Right kidney (tissue), 1 donor: ENCODE measurements at regions not wholly inside any gene's neighbourhood (a gene's known extent, or its start where the extent isn't known, plus 50 kb on each side); places are given as distances from the start of the nearest gene placed in this dataset.
"Not testable (repeated sequence)": the region's sequence is repeated elsewhere in the genome, so short reads cannot be mapped to it uniquely, and the experiment has no call there.

Experiments used
- DNase-seq: peaks from one replicate; pipeline ENCODE4 v3.0.0-alpha.2; 2016

GRCh38 chr3:109656225-109656624 lies 318.9 kb upstream of the DPPA4 start:
- DNase-seq = no peak

- DNase-seq = no peak
Observed at GRCh38 chr3:109678600-109678999, 341.3 kb upstream of the DPPA4 start.

GRCh38 chr3:109679664-109680063 lies 342.3 kb upstream of the DPPA4 start:
- DNase-seq = no peak

DNA sequence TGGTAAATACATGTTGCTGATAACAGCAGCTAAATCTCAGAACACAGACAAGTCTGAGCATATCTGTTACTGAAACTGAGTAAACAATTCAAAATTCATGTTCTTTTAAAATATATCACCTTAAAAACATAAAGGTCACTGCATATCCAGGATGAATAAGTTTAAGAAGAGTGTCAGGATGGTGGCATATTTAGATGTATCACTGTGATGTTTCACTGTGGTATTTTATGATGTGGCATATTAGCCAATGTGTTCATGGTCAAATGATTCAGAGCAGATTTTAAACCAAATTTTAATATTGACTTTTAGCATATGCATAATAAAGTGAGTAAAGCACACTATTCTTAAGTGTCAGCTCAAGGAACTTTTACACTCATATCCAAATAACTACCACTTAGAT lies 346.4 kb upstream of the DPPA4 start:
- DNase-seq = no peak

DNA sequence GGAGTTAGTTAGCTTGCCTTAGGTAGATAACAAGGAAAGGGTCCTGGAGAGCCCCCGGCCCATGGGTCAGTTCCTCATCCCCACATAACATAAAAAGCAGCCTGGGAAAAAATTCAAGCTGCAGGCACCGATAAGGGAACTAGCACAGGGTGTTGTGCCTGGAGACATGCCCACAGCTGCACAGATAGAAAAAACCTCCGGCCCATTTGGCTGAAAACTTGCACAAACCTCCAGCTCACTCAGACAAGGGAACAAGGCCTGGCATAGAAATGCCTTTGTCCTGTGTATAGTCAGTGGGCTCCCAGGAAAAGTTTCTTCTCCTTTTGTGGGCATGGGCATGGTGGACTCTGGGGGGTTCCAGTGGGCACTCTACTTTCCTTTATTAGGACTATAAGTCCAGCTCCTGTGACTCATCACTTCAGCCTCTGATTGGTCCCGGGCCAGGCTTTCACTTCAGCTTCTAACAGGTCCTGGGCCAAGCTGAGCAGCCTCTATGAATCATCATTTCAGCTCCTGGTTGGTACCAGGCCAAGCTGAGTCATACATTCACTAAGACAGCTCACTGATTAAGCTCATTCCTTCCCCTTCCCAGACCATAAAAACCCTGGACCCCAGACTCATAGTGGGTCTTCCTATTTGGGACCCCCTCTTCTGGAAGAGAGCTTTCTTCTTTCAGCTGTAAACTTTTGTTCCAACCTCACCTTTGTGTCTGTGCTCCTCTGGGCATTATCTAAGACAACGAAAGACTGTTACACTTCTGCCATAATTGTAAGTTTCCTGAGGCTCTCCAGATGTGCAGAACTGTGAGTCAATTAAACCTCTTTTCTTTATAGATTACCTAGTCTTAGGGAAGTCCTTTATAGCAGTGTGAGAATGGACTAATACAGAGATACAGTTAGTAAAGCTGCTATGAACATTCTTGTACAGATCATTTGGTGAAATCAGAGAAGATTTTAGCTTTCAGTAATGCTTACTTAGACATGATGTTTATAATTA lies 348.0 kb upstream of the DPPA4 start:
- DNase-seq = no peak

- no peak for DNase-seq
Observed at GRCh38 chr3:109687626-109688025, 350.3 kb upstream of the DPPA4 start.

- DNase-seq = no peak
Observed at GRCh38 chr3:109696932-109697331, 359.6 kb upstream of the DPPA4 start.

- DNase-seq = no peak
Observed at GRCh38 chr3:109702252-109702651, 364.9 kb upstream of the DPPA4 start.

GRCh38 chr3:109702976-109703375 lies 365.6 kb upstream of the DPPA4 start:
- DNase-seq = no peak

- not testable (repeated sequence) for DNase-seq
Observed at GRCh38 chr3:109705133-109705532, 367.8 kb upstream of the DPPA4 start.

DNA sequence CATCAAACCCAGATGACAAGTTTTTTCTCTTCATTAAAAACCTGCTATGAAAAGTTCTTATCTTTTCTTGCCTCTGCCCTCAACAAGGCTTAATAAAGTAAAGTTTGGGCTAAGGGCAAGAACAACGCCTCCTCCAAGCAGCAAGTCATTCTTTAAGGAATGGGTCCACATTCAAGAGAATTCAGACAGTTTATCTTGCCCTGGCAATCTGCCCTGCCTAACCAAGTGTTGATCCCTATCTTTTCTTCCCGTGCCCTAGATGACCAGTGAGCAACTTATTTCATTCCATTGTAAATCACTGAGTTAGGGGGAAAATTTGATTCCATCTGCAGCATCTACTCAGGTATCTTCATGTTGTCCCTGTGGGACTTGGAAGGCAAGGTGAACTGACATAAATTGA lies 370.3 kb upstream of the DPPA4 start:
- DNase-seq = no peak

GRCh38 chr3:109713288-109713687 lies 375.9 kb upstream of the DPPA4 start:
- DNase-seq = no peak

DNA sequence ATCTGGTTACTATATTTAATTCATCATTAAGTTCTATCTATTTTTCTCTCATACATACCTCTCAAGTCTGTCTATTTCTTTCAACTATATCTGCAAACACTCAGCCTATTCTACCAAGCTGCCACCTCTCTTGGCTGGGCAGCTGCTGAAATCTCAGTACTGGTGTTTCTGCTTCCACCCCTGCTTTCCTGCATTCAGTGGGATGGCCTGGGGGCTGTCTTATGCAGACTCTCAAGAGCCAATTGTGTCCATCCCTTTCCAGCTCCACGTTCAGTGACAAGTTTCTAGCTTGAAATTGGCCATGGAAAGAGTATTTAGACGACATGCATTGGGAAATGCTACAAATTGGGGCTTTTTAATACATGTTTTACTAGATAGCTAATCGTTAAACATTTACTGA lies 378.4 kb upstream of the DPPA4 start:
- DNase-seq = no peak

DNA sequence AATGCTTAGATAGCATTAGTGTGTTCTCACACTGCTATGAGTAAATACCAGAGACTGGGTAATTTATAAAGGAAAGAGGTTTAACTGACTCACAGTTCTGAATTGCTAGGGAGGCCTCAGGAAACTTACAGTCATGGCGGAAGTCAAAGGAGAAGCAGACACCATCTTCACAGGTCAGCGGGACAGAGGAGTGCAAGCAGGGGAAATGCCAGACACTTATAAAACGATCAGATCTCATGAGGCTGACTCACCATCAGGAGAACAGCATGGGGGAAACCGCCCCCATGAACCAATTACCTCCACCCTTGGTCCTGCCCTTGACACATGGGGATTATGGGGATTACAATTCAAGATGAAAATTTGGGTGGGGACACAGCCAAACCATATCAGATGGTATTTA lies 381.5 kb upstream of the DPPA4 start:
- no peak for DNase-seq

DNA sequence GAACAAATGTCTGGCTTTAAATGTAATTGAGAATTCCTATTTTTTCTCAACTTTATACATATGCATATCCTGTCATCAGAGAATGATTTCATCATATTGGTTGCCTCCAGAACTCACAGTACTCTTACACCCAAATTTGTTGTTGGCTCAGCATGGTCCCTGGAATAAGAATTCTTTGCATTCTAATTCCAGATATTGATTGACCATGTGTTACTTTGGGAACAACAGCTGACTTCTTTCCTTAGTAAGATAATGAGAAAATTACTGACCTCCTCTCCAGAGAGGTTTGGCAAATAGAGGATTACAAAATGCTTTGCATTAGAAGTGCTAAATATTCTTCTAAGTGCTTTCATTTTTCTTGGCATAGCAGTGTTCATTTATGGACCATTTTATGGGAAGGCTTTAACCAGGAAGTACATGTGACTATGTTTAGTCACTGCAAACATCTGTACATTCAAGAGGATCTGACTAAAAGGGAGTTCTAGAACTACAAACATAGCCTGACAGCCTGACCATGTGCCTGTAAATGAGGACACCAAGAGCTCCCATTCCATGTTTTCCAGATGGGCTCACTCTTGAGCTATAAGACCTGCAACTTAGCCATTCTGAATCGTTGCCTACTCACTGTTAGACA lies 391.6 kb upstream of the DPPA4 start:
- no peak for DNase-seq

DNA sequence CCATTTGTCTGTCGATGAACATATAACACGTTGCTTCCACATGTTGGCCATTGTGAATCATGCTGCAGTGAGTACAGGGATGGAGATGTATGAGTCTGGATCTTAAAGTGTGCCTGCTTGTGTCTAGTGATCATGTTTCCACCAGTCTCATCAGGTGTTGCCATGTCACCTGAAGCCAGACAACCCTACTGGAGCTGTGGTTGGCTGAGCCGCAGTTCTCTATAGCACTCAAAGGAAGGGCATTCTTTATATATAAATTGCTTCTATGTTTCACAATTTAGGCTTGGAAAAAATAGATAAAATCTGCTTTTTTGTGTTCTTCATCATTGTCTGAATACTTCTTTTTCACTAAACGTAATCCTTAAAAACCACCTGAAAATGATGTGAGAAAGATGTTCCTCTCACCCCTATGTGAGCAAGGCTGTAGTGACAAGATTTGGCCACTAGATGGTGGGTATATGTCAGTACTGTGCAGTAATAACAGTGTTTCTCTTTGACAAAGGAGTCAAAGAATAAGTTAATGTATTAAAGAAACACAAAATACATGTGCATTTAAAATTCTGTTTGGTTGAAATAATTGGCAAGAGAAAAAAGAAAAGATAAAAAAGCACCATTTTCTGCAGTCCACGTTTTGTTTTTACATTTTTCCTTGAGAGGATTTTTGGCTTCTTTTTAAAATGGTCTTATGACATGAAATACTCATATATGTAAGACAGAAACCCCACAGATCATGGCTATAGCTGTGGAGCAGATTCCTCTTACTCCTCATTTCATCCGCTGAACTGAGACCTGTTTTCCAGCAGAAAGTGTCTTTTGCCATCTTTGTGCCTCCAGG lies 394.5 kb upstream of the DPPA4 start:
- DNase-seq = peak; percentile 6

GRCh38 chr3:109743981-109744380 lies 406.6 kb upstream of the DPPA4 start:
- DNase-seq = no peak

- DNase-seq = no peak
Observed at GRCh38 chr3:109772520-109772919, 435.2 kb upstream of the DPPA4 start.

GRCh38 chr3:109774108-109774507 lies 436.8 kb upstream of the DPPA4 start:
- no peak for DNase-seq

DNA sequence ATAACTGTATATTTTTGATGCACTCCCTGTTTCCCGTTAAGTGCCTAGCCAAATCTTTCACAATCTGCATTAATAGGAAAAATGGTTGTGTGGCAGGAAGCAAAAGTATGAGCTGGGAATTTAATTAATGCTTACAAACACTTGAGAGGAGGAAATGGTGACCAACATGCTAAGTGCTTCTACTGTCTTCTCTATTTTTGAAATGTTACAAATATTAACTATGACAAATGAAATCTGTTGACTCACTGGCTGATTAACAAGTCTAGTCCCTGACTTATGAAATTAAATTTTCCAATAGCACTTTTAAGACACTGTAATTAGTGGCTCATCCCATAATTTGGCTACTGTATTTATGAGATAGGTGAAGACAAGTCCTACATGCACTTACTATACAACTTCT lies 446.9 kb upstream of the DPPA4 start:
- DNase-seq = no peak

GRCh38 chr3:109784852-109785631 lies 447.7 kb upstream of the DPPA4 start:
- no peak for DNase-seq

- DNase-seq = no peak
Observed at GRCh38 chr3:109803274-109803673, 465.9 kb upstream of the DPPA4 start.
